AG08395 (cell line): ENCODE measurements at regions not wholly inside any gene's neighbourhood (a gene's known extent, or its start where the extent isn't known, plus 50 kb on each side); places are given as distances from the start of the nearest gene placed in this dataset.

ENCODE experiments used
- DNase-seq: peaks from one replicate; pipeline ENCODE4 v3.0.0; 2012; ENCODE audit warnings: mixed read lengths, low spot score

- DNase-seq = no peak
These were observed 1037.2 kb upstream of the ACVR2A start for GRCh38 chr2:146807568-146808168.

DNA sequence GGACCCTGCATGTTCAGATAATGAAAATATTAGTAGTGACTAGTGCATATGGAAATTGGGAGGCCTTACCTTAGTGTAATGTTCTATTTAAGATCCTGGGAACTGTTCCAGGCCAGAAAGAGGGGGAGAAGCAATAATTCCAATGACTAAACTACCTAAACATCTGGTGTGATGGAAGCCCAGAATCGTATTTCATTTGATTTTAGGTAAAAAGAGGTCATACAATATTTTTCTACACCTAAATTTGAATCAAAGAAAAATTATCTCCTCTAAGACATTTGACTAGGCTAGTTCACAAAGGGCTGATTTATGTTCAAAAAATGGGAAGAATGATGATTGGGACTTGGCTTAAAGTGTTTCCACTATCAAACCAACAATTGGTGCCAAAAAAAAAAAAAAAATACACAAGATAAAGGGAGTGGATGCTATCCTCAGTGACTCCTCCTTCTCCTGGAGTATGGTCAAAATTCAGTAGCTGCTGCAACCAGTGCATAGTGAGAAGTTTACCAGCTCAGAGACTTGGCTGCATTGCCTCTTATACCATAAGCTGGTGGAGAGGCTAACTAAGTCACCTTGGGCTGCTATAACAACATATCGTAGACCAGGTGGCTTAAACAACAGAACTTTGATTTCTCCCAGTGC lies 1038.3 kb upstream of the ACVR2A start:
- no peak for DNase-seq

DNA sequence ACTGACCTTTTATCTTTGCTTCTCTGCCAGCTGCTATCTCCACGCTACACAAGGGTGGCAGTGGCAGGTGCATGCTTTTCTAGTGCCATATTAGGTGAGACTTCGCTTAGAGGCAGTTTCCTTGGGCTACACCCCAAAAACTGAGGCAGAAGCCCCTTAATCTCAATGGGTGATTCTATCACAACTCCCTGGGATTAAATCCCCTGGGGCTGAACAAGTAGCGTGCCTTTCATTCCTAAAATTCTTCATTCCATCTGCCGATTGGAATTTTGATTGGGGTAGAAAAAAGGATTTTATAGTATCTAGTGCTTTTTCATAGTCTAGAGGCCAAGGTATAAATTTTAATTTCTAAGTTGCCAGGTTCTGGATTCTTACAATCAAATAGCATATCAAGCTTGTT lies 1040.5 kb upstream of the ACVR2A start:
- DNase-seq = no peak

- no peak for DNase-seq
These were observed 1042.9 kb upstream of the ACVR2A start for GRCh38 chr2:146801886-146802285.

DNA sequence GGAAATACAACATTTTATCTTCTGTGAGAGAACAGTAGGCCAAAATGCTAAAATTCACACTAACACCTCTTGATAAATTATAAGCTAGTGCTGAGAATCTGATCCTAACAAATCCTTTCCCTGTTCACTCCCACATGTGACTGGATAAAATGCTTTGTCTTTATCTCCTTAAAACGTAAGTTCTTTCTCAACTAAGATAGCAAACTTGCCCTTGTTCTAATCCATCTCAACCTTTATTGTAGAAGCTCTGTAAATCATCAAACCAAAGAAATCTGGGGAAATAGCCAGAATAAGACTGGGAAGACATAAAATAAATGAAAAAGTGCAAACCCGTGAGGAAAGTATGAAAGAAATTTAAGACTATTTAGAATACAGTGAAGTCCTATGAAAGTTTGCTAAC lies 1058.4 kb upstream of the ACVR2A start:
- no peak for DNase-seq

GRCh38 chr2:146785101-146785500 lies 1059.7 kb upstream of the ACVR2A start:
- DNase-seq = no peak

- DNase-seq = no peak
These were observed 1060.2 kb upstream of the ACVR2A start for GRCh38 chr2:146784602-146785001.

DNA sequence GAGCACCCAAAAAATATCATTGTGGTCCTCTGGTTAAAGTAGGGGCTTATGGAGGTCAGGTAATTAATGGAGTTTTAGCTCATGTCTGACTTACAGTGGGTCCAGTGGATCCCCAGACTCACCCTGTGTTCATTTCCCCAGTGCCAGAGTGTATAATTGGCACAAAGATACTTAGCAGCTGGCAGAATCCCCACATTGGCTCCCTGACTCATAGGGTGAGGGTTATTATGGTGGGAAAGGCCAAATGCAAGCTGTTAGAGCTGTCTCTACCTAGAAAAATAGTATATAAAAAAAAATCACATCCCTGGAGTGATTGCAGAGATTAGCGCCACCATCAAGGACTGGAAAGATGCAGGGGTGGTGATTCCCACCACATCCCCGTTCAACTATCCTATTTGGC lies 1067.6 kb upstream of the ACVR2A start:
- no peak for DNase-seq

GRCh38 chr2:146776596-146776995 lies 1068.2 kb upstream of the ACVR2A start:
- DNase-seq = no peak

GRCh38 chr2:146771531-146771930 lies 1073.3 kb upstream of the ACVR2A start:
- DNase-seq = no peak

DNA sequence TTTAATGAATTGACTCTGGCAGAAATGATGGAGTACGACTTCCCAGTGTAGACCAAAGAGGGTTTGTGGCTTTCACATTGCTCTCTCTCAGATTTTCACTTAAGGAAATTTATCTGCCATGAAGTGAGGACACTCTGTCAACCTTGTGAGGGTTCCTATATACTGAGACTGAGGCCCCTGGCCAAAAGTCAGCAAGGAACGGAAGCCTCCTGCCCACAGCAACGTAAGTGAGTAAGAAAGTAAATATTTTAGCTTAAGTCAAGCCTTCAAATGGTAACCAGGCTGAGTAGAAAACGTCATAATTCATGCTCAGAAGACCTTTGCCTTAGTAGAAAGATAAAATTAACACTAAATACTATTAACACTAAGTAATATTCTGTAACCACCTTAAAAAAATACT lies 1080.5 kb upstream of the ACVR2A start:
- DNase-seq = no peak

DNA sequence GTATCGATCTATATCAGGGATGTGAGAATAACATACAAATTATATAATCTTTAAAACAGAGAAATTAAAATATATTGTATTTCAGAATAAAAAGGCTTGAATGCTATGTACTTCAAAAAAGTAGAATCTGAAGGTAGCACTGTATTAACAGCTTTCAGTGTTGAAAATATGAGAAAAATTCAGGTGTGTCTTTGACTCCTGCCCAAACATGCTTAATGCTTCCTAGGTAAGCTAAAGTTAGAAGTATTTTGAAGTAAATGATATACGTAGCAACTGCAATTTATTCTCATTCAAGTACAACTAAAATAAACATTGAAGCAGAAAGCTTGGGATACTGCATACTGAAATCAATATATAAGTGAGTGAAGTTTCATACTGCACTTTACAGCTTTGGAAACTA lies 1082.0 kb upstream of the ACVR2A start:
- no peak for DNase-seq

DNA sequence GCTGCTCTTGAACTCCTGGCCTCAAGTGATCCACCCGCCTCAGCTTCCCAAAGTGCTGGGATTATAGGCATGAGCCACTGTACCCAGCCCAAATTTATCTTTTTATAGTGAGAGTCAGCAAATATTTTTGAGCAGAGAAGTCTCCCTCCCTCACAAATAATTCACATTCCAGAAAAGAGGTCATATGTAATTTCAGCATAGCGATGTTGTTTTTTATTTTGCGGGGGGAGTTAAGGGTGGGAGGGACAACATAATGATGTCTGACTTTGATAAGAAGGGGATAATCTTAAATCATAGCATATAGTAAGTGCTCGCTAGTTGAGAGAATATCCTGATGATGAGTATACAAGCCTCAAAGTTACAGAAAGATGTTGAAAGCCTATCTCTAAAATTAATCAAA lies 1090.2 kb upstream of the ACVR2A start:
- no peak for DNase-seq

GRCh38 chr2:146748046-146748445 lies 1096.8 kb upstream of the ACVR2A start:
- no peak for DNase-seq

DNA sequence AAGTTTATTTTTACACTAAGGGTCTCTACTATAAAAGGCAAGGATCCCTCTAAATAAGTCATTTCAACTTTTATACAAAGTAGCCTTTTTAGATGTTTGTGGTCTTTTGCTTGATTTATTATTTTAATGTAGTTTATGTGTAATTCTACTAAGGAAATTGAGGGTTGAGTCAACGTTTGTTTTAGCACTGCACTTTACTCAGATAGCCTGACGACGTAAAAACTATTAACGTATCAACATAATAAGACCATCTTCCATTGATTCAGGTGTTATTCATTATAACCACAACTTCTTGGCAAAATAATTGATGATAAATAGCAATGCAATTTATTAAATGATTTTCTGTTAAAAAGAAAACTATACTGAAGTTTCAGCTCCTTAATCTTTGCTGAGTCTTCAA lies 1103.6 kb upstream of the ACVR2A start:
- no peak for DNase-seq

DNA sequence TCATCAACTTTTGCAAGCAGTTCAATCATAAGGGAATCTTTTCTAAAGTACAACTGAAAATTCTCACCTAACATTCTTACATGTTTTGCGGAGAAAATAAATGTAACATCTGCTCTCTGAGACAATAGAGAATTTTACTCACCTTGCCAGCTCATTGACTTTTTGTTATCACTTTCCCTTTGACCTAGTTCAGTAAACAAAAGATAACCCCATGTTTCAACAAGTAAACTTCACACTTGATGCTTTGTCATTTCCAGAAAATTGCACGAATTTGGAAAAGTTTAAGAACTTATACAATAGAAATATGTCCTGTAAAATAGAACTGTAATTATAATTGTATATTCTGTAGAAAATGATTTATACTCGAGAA lies 1110.0 kb upstream of the ACVR2A start:
- DNase-seq = no peak

DNA sequence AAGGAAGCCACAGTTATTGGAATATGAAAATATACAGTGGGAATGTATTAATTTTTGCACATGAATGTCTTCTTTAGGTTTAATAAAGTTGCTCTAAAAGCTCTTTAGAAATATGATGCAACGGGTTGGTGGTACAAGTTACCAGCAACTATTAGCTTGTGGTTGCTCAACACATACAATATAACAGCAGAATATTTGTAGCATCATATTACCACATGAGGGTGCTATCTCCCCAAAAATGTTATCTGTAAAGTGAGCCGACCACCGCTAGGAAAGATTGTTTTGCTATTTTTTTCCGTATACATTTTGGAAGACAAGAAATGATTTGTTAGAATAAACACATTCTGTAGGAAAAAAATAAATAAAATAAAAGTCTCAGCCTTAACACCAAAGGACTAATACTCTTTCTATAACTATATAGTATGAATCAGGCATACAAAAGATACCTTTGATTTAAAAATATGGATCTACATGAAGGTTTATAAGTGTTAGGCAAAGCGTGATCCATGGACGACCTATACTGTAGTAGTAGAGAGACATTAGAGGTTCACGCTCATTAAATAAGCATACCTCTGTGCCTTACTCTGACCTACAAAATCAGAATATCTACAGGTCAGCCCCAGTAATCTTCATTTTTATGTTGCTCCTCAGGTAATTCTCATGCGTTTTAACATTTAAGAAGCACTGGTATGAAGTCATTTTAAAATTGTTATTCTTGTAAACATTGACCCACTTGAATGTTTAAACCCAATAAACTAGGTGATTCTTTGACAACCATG lies 1110.6 kb upstream of the ACVR2A start:
- DNase-seq = peak; percentile 50

DNA sequence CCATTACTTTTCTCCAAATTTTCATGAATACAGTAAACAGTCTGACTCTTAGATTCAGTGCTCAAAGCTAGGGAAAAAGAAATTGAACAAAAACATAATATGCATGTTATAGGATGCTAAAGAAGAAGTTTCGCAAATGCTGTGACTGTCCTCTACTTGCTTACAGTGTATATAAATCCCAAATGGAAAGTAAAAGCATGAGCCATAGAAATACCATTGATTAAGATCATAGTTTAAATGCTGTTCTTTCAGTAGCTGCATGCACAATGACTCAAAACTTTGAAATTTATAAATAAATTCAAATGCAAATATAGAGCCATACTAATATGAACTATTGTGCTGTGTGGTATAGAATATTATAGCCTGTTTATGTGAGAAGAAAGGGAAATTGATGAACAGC lies 1113.9 kb upstream of the ACVR2A start:
- no peak for DNase-seq

GRCh38 chr2:146721486-146721885 lies 1123.3 kb upstream of the ACVR2A start:
- no peak for DNase-seq

DNA sequence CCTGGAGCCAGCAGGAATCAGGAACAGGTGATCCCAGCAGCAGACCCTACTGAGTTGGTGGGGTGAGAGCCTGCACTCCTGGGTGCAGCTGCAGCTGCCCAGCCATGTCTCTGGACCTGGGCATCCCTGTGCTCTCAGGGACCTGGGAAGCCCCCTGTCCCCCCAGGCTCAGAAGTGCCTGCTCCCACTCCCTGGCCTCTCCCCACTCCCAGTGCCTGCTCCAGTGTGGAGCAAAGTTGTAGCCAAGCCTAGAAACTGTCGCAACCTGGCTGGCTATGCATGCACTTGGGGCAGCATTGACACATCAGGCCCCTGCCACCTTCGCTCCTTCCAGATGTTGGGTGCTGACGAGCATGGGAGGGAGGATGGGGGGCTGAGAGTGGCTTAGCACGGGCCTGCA lies 1124.7 kb upstream of the ACVR2A start:
- DNase-seq = no peak

DNA sequence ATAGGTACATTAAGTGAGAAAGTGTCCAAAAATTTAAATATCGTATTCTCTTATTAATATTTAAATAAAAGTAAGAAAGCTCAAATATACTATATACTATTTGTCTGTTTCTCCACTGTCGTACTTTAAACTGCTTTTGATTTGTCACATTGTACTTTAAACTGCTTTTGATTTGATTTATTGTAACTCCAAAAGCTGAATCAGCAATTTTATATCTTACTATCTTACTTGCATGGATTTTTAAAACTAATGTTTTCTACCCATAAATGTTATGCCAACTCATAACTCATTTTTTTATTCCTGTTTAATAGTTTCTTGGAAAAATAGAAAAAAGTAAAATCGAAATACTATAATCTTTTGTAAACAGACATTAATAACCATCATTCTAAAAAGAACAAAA lies 1128.2 kb upstream of the ACVR2A start:
- no peak for DNase-seq

GRCh38 chr2:146709004-146709403 lies 1135.8 kb upstream of the ACVR2A start:
- DNase-seq = no peak

DNA sequence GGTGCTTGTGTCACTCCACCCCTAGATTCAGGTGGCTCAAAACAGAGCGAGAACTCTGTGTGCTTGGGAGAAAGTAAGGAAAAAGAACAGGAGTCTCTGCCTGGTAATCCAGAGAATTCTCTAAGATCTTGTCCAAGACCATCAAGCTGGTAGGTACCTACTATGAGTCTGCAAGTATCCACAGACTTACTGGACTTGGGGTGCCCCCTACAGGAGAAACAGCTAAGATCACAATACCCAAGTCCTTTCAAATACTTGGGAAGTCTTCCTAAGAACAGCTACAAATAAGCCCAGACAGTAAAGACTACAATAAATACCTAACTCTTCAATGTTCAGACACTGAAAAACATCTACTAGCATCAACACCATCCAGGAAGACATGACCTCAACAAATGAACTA lies 1143.6 kb upstream of the ACVR2A start:
- DNase-seq = no peak

DNA sequence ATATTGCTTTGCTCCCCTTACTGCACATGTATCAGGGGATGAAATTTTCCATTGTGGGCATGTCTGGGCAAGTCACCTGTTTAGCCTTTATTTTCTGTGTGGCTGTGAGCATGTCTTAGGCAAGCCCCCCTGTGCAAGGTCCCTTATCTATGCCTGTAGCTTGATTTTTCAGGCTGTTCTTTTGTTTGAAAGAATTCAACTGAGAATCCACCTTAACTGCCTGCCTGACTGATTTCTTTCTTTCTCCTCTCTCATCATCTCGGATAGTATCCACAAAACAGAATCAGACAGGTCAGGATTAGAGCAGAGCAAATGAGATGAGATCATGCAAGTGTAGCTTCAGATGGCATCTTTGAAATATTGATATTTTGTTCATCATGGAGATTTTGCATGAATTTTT lies 1147.5 kb upstream of the ACVR2A start:
- no peak for DNase-seq
